OCI-LY3 (cell line): ENCODE measurements at regions not wholly inside any gene's neighbourhood (a gene's known extent, or its start where the extent isn't known, plus 50 kb on each side); places are given as distances from the start of the nearest gene placed in this dataset.

ENCODE experiments used
- EZH2phosphoT487 ChIP-seq: fragments of 200-600 bp; shearing (Covaris generic); IDR thresholded peaks from 2 replicates; pipeline ENCODE4 v1.6.1; 2018; ENCODE audit warnings: antibody characterized with exemption, mixed run types, low read depth
- TF ChIP-seq, protein P1 (sequence below): fragments of 200-600, 300-600 bp; sonication (generic); IDR thresholded peaks from 2 replicates; pipeline ENCODE4 v1.5.1; 2014; ENCODE audit warnings: antibody characterized with exemption, low read length, low read depth

DNA sequence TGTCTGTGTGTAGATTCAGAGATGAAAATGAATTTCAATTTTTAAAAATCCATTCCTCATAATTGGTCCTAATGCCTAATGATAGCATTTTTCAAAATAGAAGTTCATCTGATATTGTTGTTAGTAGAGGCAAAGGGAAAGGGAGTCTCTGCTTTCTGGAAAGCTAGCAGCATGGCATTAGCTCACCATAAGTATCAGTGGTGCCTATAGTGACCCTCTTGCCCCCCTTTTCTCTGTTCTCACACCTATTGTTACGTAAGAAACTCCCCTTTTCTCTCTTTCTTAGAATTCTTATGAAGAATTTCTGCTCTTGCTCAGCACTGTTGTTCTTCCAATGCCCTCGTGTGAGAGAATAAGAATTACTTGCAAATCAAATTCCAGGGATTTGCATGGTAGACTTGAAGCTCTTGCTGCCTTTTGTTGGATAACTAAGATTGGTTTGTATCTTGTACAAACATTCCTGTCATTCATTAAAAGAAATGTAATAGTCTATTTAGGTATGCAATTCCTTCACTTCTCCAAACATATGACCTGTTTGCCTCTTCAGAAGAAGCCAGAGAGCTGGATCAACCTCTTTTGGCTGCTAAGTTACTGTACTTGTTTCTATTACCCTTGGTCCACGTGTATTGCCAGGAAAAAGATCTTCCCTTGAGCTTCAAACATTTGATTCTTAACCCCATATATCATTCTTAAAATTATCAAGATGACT is 69.2 kb upstream of the MAGI3 start:
- TF ChIP-seq, protein P1, sequence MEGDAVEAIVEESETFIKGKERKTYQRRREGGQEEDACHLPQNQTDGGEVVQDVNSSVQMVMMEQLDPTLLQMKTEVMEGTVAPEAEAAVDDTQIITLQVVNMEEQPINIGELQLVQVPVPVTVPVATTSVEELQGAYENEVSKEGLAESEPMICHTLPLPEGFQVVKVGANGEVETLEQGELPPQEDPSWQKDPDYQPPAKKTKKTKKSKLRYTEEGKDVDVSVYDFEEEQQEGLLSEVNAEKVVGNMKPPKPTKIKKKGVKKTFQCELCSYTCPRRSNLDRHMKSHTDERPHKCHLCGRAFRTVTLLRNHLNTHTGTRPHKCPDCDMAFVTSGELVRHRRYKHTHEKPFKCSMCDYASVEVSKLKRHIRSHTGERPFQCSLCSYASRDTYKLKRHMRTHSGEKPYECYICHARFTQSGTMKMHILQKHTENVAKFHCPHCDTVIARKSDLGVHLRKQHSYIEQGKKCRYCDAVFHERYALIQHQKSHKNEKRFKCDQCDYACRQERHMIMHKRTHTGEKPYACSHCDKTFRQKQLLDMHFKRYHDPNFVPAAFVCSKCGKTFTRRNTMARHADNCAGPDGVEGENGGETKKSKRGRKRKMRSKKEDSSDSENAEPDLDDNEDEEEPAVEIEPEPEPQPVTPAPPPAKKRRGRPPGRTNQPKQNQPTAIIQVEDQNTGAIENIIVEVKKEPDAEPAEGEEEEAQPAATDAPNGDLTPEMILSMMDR: no peak
- TF ChIP-seq EZH2phosphoT487: no peak
